NOMO-1 treated with dmso at 0.1 percent for 144 hours (cell line): ENCODE measurements at regions not wholly inside any gene's neighbourhood (a gene's known extent, or its start where the extent isn't known, plus 50 kb on each side); places are given as distances from the start of the nearest gene placed in this dataset.
"Not testable (repeated sequence)": the region's sequence is repeated elsewhere in the genome, so short reads cannot be mapped to it uniquely, and the experiment has no call there.

Experiments
- DNase-seq: peaks from one replicate; lab custom pipeline; 2025; ENCODE audit not compliant: unreplicated experiment; lab: John Stamatoyannopoulos, UW

DNA sequence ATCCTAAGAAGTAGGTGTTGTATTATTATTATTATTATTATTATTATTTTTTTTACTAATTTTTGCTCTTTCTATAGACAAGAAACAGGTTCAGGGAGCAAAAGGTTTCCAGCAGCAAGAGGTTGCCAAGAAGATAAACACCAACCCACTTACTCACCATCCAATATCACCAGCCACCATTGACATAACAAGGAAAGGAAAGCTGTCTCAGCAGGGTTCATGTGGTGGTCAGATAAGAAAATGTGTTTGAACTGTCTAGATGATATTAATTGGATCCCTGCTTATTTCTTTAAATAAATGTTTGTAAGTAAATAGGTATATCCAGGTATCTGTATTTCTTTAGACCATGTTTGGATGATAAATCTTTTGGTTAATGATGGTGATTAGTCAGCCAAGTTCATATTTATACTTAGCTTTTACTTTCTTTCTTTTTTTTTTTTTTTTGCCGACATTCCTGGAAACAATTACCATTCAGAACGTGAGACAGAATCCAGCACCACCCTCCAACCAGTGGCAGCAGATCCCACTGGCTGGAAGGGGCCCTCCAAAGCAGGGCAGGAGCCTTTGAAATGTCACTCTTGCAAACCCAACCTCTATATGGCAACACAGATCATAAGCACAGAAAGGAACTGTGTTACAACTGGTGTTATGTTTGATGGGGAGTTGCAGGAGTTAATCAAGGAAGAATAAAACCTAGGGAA lies 139.2 kb upstream of the ECI2 start:
- DNase-seq, result no peak

DNA sequence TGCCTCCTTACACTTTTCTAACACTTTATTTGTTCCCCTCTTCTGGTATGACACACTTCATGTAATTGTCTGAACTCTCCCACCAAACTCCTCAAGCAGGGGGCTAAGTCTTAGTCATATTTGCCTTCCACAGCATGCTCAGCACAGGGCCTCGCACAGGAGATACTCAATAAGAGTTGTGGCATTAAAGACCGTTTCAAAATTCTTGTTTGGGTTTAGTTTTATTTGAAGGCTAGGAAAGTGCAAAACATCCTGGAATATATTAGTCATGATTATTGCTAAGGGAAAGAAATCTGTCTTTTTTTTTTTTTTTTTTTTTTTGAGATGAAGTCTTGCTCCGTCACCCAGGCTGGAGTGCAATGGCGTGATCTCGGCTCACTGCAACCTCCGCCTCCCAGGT lies 137.6 kb upstream of the ECI2 start:
- DNase-seq, result no peak

DNA sequence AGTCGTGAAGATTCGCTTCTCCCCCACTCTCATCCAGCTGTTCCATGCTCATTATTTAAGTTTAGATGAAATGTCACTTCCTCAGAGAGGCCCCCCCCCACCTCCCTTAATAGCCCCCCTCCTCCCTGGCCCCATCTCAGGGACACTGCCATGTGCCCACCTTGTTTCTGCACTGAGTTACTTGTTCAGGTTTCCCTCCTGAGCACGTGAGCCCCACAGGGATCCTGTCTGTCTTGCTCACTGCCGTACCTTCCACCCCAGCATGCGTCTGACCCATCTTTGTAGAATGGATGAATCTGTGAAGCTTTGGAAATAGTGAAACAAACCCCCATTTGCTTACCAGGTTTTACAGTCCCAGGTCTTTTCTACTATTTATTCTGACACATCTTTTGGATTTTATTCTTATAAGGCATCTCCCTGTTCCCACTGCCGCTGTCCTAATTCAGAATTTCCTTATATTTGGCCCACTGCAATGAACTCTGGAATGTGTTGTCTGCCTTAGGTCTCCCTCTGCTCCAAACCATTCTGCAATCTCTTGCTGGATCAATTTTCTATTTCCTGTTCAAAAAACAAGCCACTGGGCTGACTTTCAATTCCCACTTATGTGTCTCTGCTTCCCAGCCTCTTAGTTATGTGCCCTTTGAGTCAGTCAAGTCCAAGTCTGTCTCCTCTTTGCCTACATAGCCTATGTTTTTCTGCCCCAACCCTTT lies 136.5 kb upstream of the ECI2 start:
- DNase-seq, result no peak

DNA sequence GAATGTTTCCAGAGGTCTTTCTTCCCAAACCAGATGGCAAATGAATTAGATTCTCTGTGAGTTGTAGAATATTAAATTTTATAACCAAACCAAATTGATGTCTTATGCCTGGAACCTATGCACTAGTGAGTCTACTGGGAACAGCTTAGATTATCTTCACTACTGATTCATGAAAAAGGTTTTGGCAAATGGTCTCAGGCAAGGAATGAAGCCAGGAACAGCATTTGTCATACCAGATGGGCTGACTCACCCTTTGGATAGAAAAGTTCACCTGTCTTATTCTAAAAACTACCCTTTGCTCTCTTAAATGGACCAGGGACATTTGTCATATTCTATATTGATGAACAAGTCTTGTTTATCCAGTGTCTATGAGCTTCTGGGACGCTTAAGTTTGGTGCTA lies 135.4 kb upstream of the ECI2 start:
- DNase-seq, result no peak

DNA sequence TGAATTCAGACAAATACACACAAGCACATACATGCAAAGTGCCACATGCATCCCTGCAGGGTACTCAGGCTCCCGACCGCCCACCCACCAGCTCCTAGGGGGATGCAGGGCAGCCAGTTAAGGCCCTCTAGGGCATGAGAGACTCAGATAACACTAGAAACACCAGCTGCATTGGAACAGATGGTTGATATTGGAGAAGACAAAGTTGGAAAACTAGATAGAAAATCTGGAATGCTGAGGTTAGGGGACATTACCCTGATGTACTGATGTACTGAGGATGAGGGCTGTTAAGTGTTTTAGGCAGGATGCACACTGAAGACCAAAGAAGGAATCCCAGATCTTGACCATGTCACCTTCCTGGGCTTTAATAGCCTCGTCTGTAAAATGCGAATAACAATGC lies 134.6 kb upstream of the ECI2 start:
- DNase-seq, result no peak

DNA sequence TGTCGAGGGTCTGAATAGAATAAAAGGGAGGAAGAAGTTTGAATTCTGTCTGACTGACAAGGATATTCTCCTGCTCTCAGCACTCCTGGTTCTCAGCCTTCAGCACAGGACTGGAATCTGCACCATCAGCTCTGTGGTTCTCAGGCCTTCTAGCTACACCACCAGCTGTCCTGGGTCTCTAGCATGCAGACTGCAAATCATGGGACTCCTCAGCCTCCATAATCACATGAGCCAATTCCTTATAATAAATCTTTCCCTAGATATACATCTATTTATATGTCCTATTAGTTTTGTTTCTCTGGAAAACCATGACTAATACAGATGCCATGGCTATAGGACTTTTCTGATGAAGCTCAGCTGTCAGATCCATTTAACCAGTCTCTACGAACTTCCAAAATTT lies 132.8 kb upstream of the ECI2 start:
- no peak for DNase-seq

DNA sequence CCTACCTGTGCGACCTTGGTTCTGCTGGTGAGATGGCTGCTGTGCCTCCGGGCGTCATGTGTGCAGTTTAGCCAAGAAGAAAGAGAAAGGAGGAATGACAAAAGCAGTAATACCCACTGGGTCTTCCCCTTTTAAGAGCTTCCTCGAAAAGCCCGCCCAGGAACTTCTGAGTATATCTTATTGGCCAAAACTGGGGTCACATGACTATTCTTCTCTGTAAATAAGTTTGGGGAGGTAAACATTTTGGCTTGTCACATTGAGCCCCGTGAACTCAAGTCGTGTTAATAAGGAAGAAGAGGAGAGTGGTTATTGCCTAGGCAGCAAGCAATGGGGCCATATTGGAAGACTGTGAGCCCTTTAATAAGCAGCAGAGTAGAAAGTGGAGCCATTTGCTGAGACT lies 130.4 kb upstream of the ECI2 start:
- DNase-seq, result no peak

DNA sequence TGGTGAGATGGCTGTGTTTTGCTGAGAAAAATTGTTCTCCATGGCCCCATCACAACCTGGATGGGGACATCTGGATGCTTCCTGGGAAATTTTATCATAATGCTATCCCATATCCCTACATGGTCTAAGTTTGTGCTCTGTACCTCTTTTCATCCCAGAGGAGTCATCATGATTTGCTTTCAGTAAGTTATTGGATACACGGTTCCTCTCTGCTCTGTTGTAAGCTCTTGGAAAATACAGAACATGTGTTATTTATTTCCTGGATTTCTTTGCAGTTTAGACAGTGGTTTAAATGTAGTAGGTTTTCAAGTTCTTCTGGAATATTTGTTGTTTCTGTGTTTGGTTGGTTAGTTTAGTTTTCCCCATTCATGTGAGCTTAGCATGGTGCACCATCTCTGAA lies 129.2 kb upstream of the ECI2 start:
- DNase-seq, result no peak

DNA sequence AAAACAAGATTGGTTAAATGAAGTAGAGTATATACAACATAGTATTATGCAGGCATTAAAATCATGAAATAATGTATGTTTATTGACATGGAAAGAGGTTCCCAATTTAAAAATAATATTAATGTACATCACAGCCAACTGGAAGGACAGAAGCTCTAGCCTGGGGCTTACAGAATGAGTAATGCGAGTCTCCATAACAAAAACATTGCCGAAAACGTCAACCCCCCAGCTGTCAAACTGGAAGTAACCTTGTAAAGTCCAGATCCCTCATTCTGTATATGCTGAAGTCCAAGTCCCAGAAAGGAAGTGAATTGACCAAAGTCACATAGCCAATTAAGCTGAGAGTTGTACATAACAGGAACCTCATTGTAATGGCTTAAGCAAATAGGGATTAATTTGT lies 128.7 kb upstream of the ECI2 start:
- DNase-seq, result no peak

DNA sequence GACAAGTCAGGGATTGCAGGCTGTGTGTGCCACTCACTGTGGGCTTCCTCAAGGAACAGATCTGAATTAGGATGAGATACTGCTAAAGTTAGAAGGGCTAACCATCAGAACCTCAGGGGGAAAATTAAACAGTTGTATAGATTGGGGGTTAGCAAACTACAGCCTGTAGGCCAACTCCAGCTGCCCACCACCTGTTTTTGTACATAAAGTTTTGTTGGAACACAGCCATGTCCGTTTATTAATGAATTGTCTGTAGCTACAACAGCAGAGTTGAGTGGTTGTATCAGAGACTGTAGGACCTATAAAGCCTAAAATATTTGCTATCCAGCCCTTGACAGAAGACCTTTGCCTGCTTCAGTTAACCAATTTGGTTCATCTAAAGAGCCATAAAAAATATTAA lies 127.2 kb upstream of the ECI2 start:
- no peak for DNase-seq

DNA sequence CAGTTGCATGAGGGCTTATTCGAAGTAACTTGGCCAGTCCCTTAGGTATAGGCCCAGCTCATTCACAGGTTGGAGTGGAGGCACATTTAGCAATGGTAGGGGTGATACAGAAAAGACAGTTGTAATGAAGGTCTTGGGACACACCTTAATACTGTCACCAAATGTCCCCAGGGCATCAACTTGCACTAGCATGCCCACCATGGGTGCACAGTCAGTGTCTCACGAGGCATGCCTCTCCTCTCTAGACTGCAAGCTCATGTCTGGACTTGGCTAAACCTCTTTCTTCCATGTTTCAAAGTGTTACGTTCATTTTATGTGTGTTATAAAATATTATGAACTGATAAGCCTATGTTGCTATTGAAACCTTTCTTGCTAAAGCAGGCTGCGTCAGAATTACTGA lies 124.0 kb upstream of the ECI2 start:
- no peak for DNase-seq

DNA sequence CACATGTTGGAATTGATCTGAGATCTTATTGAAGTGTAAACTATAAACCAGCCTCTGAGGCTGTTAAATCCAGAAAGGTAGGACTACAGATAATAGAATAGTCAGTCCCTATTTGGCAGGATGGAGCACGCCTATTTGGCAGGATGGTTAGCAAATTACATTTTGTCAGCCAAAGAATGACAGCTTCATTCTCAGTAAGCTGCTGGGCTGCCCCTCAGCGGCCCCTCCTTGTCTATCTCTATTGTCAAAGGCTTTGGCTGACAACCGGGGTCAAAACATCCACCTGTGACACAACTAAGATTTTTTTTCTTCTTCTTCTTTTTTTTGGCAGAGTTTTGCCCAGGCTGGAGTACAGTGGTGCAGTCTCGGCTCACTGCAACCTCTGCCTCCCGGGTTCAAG lies 123.4 kb upstream of the ECI2 start:
- DNase-seq, result no peak

DNA sequence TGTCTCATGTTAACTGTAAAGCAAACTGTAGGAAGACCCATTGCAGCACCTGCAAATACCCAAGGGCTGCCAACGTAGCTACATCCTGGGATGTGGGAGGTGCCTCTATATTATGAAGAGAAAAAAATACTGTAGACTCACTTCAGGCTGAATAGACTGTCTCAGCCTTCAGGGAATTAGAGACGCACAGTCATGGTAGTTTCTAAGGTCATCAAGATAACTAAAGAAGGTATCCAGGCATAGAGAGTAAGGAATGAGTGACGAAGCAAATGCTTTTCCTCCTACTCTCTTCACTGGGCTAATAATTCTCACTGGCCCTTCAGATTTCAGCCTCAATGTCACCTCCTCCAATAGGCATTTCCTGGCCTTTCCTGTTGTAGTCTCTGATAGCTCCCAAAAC lies 121.6 kb upstream of the ECI2 start:
- no peak for DNase-seq

DNA sequence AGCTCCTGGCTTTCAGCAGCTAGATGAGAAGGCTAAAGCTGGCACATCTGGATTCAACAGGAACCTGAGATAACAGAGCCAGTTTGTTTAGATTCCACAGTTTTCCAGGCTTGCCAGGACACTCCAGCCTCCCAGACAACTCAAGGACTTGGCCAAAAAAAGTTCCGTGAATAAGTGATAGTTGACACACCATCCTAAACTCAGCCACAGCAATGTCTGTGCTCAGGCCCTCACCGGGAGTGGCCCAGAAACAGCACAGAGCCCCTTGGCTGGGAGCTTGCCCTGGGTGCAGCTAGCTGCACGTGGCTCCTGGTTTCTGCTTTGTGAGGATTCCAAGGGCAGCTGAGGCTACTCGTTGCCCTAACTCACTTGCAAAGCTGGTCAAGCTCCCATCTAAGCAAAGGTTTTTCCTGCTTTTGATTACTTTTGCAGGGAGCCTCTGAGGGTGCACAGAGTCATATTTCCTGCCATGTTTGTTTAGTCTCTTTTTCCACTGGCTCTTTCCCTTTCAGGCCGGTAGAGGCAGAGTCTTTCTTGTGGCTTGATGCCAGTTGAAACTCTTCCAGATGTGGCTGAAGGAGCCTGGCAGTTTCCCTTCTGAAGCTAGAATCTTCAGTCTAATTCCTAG lies 118.3 kb upstream of the ECI2 start:
- DNase-seq, result no peak

DNA sequence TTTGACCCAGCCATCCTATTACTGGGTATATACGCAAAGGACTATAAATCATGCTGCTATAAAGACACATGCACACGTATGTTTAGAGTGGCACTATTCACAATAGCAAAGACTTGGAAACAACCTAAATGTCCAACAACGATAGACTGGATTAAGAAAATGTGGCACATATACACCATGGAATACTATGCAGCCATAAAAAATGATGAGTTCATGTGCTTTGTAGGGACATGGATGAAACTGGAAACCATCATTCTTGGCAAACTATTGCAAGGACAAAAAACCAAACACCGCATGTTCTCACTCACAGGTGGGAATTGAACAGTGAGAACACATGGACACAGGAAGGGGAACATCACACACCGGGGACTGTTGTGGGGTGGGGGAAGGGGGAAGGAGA lies 117.1 kb upstream of the ECI2 start:
- DNase-seq, result not testable (repeated sequence)

DNA sequence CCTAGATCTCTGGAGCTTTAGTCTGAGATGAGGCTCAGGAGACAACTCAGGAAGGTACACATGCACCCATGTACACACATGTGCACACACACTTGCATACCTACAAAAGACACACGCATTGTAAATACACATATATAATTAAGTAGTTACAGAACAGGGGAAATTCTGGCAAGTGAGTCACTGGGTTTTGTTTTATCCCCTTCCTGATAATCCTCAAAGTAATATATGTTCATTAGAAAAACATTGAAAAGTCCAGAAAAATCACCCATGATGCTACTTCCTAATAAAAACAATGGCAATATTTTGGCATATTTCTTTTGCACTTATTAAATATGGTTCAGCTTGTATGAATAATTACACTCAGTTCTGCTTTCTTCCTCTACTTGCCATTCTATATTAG lies 115.3 kb upstream of the ECI2 start:
- no peak for DNase-seq

DNA sequence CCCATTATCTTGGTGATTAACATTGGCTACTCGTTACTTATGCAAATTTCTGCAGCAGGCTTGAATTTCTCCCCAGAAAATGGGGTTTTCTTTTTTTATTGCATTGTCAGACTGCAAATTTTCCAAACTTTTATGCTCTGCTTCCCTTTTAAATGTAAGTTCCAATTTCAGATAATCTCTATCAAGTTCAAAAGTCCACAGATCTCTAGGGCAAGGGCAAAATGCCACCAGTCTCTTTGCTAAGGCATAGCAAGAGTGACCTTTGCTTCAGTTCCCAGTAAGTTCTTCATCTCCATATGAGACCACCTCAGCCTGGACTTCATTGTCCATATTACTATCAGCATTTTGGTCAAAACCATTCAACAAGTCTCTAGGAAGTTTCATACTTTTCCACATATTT lies 108.5 kb upstream of the ECI2 start:
- DNase-seq, result not testable (repeated sequence)

DNA sequence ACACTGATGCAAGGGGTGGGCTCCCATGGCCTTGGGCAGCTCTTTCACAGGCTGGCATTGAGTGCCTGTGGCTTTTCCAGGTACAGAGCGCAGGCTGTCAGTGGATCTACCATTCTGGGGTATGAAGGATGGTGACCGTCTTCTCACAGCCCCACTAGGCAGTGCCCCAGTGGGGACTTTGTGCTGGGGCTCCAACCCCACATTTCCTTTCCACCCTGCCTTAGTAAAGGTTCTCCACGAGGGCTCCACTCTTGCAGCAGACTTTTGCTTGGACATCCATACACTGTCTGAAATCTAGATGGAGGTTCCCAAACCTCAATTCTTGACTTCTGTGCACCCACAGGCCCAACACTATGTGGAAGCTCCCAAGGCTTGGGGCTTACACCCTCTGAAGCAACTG lies 107.9 kb upstream of the ECI2 start:
- DNase-seq, result no peak

DNA sequence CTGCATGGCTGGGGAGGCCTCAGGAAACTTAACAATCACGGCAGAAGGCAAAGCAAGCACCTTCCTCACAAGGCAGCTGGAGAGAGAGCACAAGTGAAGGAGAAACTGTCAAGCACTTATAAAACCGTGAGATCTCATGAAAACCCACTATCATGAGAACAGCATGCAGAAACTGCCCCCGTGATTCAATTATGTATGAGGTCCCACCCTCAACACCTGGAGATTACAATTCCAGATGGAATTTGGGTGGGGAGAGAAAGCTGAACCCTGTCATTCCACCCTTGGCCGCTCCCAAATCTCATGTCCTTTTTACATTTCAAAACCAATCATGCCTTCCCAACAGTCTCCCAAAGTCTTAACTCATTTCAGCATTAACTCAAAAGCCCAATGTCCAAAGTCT lies 107.2 kb upstream of the ECI2 start:
- no peak for DNase-seq

DNA sequence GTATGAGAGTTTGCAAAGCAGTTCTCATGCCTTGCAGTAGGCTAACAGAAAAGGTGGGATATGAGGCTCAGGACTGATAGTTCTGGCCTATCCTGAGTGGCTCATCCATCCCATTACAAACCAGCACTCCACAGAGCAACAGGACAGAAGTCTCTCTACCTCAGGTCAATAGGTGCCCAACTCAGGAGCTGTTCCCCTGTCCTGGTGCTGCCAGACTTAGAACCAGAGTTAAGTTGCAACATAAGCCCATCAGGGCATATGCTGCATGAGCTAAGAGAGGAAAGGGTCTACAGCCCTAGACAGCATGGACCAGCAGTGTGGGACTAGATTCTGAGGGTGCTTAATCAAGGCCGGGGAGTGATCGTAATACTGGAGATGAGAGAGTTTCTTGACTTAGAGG lies 104.8 kb upstream of the ECI2 start:
- DNase-seq, result no peak

DNA sequence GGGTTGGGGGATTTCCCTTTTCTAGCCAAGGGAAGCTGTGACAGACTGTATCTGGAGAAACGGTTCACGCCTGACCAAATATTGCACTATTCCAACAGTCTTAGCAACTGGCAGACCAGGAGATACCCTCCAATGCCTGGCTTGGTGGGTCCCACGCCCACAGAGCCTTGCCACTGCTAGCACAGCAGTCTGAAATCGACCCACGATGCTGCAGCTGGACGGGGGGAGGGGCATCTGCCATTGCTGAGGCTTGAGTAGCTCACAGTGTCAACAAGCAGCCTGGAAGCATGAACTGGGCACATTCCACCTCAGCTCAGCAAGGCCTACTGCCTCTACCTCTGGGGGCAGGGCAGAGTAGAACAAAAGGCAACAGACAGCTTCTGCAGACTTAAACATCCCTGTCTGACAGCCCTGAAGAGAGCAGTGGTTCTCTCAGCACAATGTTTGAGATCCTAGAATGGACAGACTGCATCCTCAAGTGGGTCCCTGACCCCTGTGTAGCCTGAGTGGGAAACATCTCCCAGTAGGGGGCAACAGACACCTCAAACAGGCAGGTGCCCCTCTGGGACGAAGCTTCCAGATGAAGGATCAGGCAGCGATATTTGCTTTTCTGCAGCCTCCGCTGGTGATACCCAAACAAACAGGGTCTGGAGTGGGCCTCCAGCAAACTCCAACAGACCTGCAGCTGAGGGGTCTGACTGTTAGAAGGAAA lies 89.9 kb upstream of the ECI2 start:
- no peak for DNase-seq
